Activated CD4-positive, CD25-positive, alpha-beta regulatory T cell treated with anti-CD3 and anti-CD28 coated beads, Interleukin-2, amount 50 U/mL, for 24 hours (primary cell): ENCODE measurements at regions not wholly inside any gene's neighbourhood (a gene's known extent, or its start where the extent isn't known, plus 50 kb on each side); places are given as distances from the start of the nearest gene placed in this dataset.
"Not testable (repeated sequence)": the region's sequence is repeated elsewhere in the genome, so short reads cannot be mapped to it uniquely, and the experiment has no call there.

Experiments used
- ATAC-seq, 2 donors: fragments of 150-1000 bp; cut with Tn5 transposase; one replicate each; pipeline ENCODE4 v1.10.0; 2021; ENCODE audit warnings: mild to moderate bottlenecking in 1 of 2, moderate library complexity in 1 of 2

- ATAC-seq = no peak
These were observed 476.9 kb upstream of the FRG1 start for GRCh38 chr4:189463734-189464133.

GRCh38 chr4:189494407-189494806 lies 446.3 kb upstream of the FRG1 start:
- ATAC-seq = no peak

- ATAC-seq = no peak
These were observed 443.2 kb upstream of the FRG1 start for GRCh38 chr4:189497516-189497915.

- ATAC-seq = no peak
These were observed 442.7 kb upstream of the FRG1 start for GRCh38 chr4:189497996-189498395.

GRCh38 chr4:189498457-189498856 lies 442.2 kb upstream of the FRG1 start:
- no peak for ATAC-seq

- ATAC-seq = no peak
These were observed 441.0 kb upstream of the FRG1 start for GRCh38 chr4:189499696-189500095.

- ATAC-seq = no peak
These were observed 439.7 kb upstream of the FRG1 start for GRCh38 chr4:189500970-189501369.

GRCh38 chr4:189502841-189503435 lies 437.7 kb upstream of the FRG1 start:
- ATAC-seq = peak; percentile 41 to 46

- no peak for ATAC-seq
These were observed 436.5 kb upstream of the FRG1 start for GRCh38 chr4:189504220-189504619.

GRCh38 chr4:189505380-189505779 lies 435.3 kb upstream of the FRG1 start:
- no peak for ATAC-seq

- ATAC-seq = no peak
These were observed 434.6 kb upstream of the FRG1 start for GRCh38 chr4:189506080-189506479.

GRCh38 chr4:189507060-189507459 lies 433.6 kb upstream of the FRG1 start:
- no peak for ATAC-seq

GRCh38 chr4:189510601-189511000 lies 430.1 kb upstream of the FRG1 start:
- no peak for ATAC-seq

- no peak for ATAC-seq
These were observed 429.1 kb upstream of the FRG1 start for GRCh38 chr4:189511581-189511980.

GRCh38 chr4:189513421-189513820 lies 427.3 kb upstream of the FRG1 start:
- no peak for ATAC-seq

- ATAC-seq = no peak
These were observed 426.5 kb upstream of the FRG1 start for GRCh38 chr4:189514209-189514608.

GRCh38 chr4:189516902-189517301 lies 423.8 kb upstream of the FRG1 start:
- no peak for ATAC-seq

GRCh38 chr4:189519186-189519585 lies 421.5 kb upstream of the FRG1 start:
- ATAC-seq = no peak

GRCh38 chr4:189525304-189525703 lies 415.4 kb upstream of the FRG1 start:
- ATAC-seq = no peak

GRCh38 chr4:189530848-189531247 lies 409.8 kb upstream of the FRG1 start:
- no peak for ATAC-seq

- no peak for ATAC-seq
These were observed 407.1 kb upstream of the FRG1 start for GRCh38 chr4:189533603-189534002.

- no peak for ATAC-seq
These were observed 393.1 kb upstream of the FRG1 start for GRCh38 chr4:189547559-189547958.

- ATAC-seq = no peak
These were observed 392.1 kb upstream of the FRG1 start for GRCh38 chr4:189548484-189549125.

GRCh38 chr4:189551931-189552670 lies 388.6 kb upstream of the FRG1 start:
- ATAC-seq = not testable (repeated sequence)
